Stimulated activated CD4-positive, alpha-beta T cell treated with anti-CD3 and anti-CD28 coated beads, Interleukin-4, amount 100 ng/mL, for 4 hours (primary cell): ENCODE measurements at regions not wholly inside any gene's neighbourhood (a gene's known extent, or its start where the extent isn't known, plus 50 kb on each side); places are given as distances from the start of the nearest gene placed in this dataset.
"Not testable (repeated sequence)": the region's sequence is repeated elsewhere in the genome, so short reads cannot be mapped to it uniquely, and the experiment has no call there.

ENCODE experiments used
- DNase-seq, 2 experiments: peaks; one replicate each; pipeline ENCODE4 v3.0.0-alpha.2; 2020

DNA sequence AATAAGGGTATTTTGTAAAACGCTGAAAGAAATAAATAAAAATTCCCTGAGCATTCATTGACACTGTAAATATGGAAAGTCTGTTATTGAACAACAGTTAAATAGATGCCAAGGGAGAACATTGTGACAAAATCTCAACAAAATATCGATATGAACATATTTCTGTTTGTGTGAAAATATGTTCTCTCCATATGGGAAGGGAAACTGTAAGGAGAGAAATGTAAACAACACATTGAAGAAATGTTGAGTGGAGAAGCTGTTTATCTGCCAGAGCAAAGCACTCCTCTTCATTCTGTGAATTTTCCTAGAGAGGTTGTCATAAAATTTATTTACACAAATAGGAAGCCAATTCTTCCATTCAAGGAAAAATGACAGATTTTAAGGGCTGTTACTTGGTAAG lies 57.1 kb upstream of the EOMES start:
- DNase-seq: no peak

GRCh38 chr3:27789420-27789819 lies 67.3 kb upstream of the EOMES start:
- no peak for DNase-seq

DNA sequence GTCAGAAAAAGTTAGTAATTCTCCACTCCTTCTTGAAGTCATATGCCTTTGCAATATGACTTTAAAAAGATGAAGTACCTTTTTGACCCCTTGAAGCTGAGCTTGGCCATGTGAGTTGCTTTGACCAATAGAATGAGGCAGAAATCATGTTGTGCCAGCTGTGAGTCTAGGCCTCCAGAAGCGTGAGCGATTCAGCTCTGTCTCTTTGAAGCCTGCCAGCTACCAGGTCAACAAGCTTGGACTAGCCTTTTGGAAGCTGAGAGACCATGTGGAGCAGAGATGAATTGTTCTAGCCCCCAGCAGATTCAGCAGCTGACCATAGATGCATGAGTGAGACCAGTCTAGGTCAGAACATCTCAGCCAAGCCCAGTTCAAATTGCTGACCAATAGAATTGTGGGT lies 69.8 kb upstream of the EOMES start:
- DNase-seq: no peak

DNA sequence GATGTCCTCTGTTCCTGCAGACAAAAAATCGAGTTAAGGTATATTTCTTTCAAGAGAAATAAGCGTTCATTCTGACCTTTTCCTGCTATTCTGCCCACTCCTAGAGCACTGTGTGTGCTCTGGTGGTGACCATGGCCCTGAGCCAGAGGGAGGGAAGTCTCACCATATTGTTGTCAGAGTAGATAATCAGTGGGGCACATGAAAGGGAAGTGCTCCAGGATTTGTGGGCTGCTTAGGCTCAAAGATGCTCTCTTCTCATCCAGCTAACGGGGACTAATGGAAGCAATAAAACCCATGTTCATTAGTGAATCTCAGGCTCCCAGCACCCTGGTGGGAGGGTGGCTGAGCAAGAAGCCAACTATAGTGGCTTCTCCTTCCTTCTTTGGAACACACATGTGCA lies 70.7 kb upstream of the EOMES start:
- no peak for DNase-seq

DNA sequence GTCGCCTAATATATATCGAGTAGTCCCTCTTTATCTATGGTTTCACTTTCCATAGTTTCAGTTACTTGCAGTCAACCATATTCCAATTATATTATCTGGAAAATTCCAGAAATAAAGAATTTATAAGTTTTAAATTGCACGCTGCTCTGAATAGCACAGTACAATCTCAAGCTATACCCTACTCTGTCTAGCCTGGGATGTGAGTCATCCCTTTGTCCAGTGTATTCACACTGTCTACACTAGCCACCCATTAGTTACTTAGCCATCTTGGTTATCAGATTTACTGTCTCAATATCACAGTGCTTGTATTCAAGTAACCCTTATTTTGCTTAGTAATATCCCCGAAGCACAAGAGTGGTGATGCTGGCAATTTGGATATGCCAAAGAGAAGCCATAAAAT lies 72.1 kb upstream of the EOMES start:
- DNase-seq: no peak

DNA sequence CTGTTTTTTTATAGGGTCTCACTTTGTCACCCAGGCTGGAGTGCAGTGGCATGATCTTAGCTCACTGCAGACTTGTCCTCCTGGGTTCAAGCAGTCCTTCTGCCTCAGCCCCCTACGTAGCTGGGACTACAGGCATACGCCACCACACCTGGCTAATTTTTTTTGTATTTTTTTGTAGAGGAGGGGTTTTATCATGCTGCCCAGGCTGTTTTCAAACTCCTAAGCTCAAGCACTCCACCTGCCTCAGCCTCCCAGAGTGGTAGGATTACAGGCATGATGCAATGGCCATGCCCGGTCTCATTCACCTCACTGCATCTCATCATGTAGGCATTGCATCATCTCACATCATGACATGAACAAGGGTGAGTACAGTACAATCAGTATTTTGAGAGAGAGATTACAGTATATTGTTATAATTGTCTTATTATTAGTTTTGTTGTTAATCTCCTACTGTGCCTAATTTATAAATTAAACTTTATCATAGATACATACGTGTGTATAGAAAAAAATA lies 74.3 kb upstream of the EOMES start:
- DNase-seq: no peak

DNA sequence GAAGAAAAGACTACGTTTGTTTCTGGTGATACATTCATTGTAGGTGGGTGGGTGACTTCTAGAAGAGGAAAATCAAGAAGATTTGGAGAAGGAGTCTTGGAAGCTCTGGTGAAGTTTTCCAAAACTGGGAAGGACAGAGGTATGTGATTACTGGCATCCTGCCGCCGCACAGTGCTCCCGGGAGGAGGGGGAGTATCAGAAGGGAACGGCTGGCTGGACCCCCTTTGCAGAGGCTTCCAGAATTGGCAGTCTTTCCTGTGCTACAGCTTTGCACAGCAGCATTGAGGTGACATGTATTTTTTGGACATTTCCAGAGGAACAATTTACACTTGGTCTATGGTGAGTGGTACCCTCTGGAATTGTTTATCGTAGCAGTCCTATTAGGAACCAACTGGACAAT lies 75.7 kb upstream of the EOMES start:
- no peak for DNase-seq

DNA sequence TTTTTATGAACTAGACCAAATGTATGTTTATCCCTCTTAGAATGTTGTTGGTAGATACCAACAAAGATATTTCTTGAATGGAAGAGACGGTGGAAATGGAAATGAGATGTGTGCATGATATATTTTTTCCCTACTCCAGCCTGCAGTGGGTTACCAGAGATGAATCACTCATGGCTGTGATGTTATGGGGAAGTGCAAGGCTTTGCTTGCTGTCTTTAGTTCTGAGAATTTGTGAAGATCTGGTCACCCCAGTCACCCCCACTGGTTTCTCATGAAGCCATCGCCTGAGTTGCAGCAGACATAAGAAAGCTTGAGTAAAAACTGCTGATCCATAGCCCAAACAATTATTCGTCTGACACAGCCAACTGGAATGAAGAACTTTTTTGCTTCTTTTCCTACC lies 78.1 kb upstream of the EOMES start:
- no peak for DNase-seq

GRCh38 chr3:27802425-27802824 lies 80.3 kb upstream of the EOMES start:
- DNase-seq: no peak

DNA sequence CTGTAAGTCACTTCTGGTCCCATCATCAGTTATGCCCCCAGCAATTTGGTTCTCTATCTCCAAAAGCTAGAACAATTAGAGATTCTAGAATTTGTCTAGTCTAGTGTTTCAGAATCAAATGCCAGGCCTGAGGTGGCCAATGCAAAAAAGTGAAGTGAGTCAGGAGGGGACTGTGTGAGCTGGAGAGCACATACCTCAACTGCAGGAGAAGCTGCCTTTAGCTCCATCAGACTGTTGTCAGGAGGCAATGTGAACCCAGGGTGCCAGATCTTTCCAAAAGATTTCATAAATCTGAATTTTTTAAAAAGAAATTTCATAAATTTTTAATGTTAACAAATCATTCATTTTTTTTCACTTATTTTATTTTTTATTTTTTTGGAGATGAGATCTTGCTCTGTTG lies 80.7 kb upstream of the EOMES start:
- DNase-seq: no peak

DNA sequence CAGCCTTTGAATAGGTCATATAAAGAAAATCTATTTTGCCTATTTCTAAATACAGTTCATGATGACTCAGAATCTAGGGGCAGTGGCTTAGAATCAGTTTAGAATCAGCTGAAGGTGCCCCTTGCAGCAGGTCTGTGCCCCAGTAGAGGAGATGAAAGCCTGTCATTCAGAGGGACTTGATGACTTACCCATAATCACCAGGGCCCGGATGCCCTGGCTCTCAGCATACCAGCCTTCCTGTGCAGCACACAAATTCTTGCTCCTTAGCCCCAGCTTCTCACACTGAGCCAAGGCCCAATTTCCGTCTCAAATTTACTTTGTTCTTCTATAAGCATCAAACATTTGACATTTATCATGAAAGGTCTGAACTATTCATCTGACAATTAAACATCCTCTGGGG lies 83.2 kb upstream of the EOMES start:
- DNase-seq: no peak

- DNase-seq: no peak
Observed at GRCh38 chr3:27813255-27813654, 91.1 kb upstream of the EOMES start.

DNA sequence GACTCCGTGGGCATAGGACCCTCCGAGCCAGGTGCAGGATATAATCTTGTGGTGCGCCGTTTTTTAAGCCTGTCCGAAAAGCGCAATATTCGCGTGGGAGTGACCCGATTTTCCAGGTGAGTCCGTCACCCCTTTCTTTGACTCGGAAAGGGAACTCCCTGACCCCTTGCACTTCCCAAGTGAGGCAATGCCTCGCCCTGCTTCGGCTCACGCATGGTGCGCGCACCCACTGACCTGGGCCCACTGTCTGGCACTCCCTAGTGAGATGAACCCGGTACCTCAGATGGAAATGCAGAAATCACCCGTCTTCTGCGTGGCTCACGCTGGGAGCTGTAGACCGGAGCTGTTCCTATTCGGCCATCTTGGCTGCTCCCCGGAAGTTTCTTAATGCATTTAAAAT lies 99.5 kb upstream of the EOMES start:
- DNase-seq: not testable (repeated sequence)

- DNase-seq: no peak
Observed at GRCh38 chr3:27824312-27825200, 102.4 kb upstream of the EOMES start.

DNA sequence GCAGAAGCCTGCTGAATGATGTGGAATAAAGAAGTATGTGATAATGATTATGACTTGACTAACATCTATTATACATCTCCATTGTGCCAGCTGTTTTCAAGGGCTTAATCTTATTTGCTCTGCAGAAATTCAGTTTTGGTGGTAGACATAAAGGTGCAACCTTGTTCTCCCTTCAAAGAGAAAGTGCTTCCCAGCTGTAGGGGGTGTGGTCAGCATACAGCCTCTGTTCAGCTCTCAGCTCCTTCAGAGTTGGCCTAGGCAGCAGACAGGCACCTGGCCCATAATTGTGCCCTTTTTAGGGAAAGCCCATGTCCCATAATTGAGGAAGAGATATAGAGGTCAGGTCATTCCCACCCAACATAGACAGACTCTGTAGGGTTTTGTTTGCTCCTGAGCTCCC lies 104.3 kb upstream of the EOMES start:
- no peak for DNase-seq

DNA sequence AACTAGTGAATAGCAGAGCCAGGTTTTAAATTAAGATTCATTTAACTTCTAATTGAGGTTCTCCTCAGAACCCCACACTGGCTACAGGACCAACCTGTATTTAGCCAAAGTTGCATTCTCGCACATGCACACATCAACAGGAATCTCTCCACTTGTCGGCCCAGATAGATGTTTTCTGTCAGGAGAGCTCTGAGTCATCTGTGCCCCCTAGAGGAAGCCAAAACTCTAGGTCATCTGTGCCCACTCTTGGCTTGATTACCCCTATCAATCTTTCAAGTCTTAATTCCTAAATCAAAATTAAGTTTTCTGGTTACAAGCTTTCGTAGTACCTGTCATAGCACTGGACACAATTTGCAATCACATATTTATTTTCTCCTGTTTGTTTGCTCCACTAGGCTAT lies 104.9 kb upstream of the EOMES start:
- DNase-seq: no peak

DNA sequence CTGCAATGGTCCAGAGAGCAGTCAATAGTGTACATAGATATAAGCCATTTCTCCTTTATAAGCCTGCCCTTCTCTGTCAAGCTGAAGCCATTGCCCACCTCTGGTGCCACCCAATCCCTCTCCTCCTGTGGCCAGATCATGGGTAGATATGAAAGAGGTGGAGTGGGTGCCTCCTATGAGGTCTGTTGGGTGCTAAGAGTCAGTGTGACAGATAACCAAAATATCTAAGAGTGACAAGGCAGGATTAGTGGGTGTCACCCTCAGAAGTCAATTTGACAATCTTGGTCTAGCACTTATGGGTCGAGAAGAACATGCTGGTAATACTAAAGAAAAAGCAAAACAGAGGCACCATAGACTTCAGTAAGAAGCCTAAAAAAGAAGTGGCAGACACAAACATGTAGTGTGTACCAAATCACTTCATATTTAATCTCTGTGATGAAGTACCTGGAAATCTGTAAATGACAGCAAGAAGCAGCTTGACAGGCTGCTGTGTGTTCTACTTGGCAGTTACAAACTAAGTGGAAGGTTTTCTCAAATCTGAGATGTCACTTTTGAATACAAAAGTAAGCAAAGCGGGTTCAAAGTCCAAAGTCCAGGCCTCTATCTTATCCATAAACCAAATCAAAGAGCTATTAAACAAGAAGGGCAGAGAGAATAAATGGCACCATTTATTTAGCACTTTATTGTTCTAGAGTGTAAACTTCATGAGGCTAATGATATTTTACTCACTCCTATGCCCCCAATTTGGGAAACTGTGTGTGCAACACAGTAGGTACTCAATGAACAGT lies 118.9 kb upstream of the EOMES start:
- DNase-seq: no peak

GRCh38 chr3:27844052-27844675 lies 122.0 kb upstream of the EOMES start:
- DNase-seq: no peak

DNA sequence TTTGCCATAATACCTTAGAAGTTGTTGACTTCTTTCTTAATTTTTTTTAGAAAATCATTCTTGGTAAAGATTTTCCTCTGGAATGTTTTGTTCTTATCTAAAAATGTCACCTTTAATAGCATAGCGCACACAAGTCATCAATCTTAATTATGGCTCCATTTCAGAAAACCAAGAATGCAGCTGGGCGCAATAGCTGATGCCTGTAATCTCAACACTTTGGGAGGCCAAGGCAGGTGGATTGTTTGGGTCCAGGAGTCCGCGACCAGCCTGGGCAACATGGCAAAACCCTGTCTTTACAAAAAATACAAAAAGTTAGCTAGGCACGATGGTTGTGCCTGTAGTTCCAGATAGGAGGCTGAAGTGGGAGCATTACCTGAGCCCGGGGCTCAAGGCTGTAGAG lies 125.6 kb upstream of the EOMES start:
- no peak for DNase-seq

- DNase-seq: no peak
Observed at GRCh38 chr3:27848826-27849225, 126.7 kb upstream of the EOMES start.

GRCh38 chr3:27859821-27860220 lies 137.7 kb upstream of the EOMES start:
- no peak for DNase-seq

DNA sequence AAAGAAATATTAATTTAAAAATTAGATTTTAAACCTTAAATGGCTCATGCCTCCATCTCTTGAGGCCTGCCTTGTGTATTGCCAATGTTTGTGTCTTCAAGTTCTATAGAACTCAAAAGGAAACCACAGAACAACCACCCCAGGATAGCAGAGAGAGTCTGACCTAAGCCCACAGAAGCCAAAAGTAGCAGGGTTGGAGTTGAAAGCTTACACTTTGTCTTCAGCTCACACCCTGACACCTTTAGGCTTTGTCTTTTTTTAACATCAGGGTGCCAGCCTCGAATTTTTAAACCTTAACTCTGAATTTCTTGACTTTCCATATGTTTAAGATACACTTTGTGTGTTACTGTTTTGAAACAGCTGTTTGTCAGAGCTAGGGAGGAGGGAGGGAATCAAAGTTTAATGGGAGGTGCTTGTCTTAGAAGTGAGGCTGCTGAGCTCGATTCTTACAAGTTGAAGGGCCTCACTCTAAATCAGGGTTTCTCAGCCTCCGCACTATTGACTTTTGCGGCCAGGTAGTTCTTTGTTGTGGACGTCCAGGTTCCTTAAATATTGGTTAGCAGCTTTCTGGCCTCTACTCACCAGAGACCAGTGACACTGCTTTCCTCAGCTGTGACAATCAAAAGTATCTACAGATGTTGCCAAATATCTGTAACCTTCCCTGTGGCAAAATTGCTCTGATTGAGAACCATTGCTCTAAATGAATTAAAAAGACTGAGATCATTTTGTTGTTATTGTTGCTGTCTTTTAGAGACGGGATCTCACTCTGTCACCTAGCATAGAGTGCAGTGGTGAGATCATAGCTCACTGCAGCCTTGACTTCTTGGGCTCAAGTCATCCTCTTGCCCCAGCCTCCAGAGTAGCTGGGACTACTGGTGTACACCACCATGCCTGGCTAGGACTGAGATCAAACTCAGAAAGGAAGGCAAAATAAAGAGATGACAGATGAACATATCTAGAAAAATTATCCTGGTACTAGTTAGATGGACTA lies 139.2 kb upstream of the EOMES start:
- DNase-seq: no peak
